ENCODE measurements at regions not wholly inside any gene's neighbourhood (a gene's known extent, or its start where the extent isn't known, plus 50 kb on each side); places are given as distances from the start of the nearest gene placed in this dataset.

DNA sequence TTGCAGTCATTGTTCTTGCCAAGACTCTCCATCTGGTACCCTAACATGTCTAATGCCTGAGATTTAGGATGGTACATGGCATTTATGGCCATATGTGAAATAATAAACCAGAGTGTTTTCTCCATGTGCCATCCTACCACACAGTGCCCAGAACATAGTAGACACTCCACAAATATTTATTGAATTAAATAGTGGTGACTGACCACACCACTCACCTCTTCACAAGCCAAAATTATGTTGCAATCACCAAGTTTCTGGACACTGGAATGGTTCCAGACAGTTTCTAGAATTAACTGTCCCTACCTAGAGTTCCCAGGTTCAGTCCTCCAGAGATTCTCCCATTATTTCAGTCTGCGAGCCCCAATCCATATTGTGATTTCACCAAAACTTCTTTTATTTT is 427.3 kb downstream of the KIF16B start:
- TF ChIP-seq GATA2 (IDR thresholded peaks at IDR 0.05; ENCODE audit: low read depth, low read length) (no peak), GATA3 (IDR thresholded peaks at IDR 0.05; ENCODE audit: low read depth, low read length) (no peak)
